ENCODE measurements at regions not wholly inside any gene's neighbourhood (a gene's known extent, or its start where the extent isn't known, plus 50 kb on each side); places are given as distances from the start of the nearest gene placed in this dataset.
A peak's percentile ranks its signal among the peaks of the same experiment; 100 is the strongest.

GRCh38 chr6:56359201-56359899 is 112.0 kb upstream of the COL21A1 start:
- DNase-seq (ENCODE audit: low read depth, low spot score): peak; percentile 72
- ChIA-PET CTCF (interaction anchor here (1.3 to 1.9 kb wide), 4 partner anchors 10 to 278 kb away, joined by 4 to 6 read pairs (median 5); no protein-coding TSS in a partner anchor), POLR2A (no interaction called here)
- TF ChIP-seq SRF (IDR thresholded peaks at IDR 0.05; ENCODE audit: low read depth) (no peak), EZH2phosphoT487 (IDR thresholded peaks at IDR 0.05; ENCODE audit: borderline replicate concordance) (no peak), SIN3A (IDR thresholded peaks at IDR 0.05; ENCODE audit: low read depth) (no peak), FOSL1 (IDR thresholded peaks at IDR 0.05; ENCODE audit: low read depth) (no peak), ELF1 (IDR thresholded peaks at IDR 0.05; ENCODE audit: borderline replicate concordance, low read depth) (no peak), CEBPB (IDR thresholded peaks at IDR 0.05; ENCODE audit: low read depth) (no peak), CBX3 (IDR thresholded peaks at IDR 0.05; ENCODE audit: low read depth) (no peak), ZFX (IDR thresholded peaks at IDR 0.05) (no peak), RAD21 (IDR thresholded peaks at IDR 0.05; ENCODE audit: low read depth) (peak; percentile 94), POLR2AphosphoS5 (IDR thresholded peaks at IDR 0.05; ENCODE audit: low read depth, low read length) (no peak), YY1 (IDR thresholded peaks at IDR 0.05; ENCODE audit: extremely low read depth, insufficient replicate concordance, low read depth, low read length) (peak; percentile 60), SP1 (IDR thresholded peaks at IDR 0.05; ENCODE audit: low read depth) (no peak), JUND (IDR thresholded peaks at IDR 0.05) (no peak), EGR1 (IDR thresholded peaks at IDR 0.05; ENCODE audit: low read depth) (no peak), ZBTB33 (IDR thresholded peaks at IDR 0.05; ENCODE audit: extremely low read depth, insufficient replicate concordance, low read length) (no peak), REST (IDR thresholded peaks at IDR 0.05; ENCODE audit: low read depth) (no peak), MAX (IDR thresholded peaks at IDR 0.05) (no peak), ZNF274 (IDR thresholded peaks at IDR 0.05; ENCODE audit: low read depth, low read length) (no peak), POLR2A (IDR thresholded peaks at IDR 0.05; ENCODE audit: borderline replicate concordance, extremely low read depth, insufficient read depth, insufficient read length) (no peak), CTCF (IDR thresholded peaks at IDR 0.05 in 2 of 3, conservative IDR thresholded peaks at IDR 0.05 in 1 of 3; ENCODE audit: borderline replicate concordance in 1 of 3, insufficient read depth in 1 of 3, low read depth in 2 of 3, low read length in 2 of 3) (peak; percentile 70 to 81 (median 79); a peak in 5 of 6 replicates), EZH2 (IDR thresholded peaks at IDR 0.05) (no peak)

More at GRCh38 chr6:56359201-56359899, 112.0 kb upstream of the COL21A1 start:
- no peak overlapping the region for H3K27ac ChIP-seq (ENCODE audit: low read depth, low read length)
- H3K9me3 ChIP-seq (ENCODE audit: control insufficient read depth in 1 of 2, insufficient read depth in 1 of 2, low read depth in 1 of 2, low read length in 2 of 2): no peaks in the 10 kb centered on the region
- peak; percentile 95 for ATAC-seq
- RAD21 ChIA-PET (ENCODE audit: low non-redundant PET in 1 of 2, low total read pairs in 2 of 2, uncharacterized antibody in 2 of 2, unreplicated experiment in 2 of 2): no interaction called here
- H3K27me3 ChIP-seq (ENCODE audit: insufficient read depth, low read length): no peaks in the 10 kb centered on the region
- peak overlapping the region; percentile 62 for H2AFZ ChIP-seq (ENCODE audit: low read depth, low read length, poor library complexity, severe bottlenecking)
- H3K9me2 ChIP-seq (ENCODE audit: insufficient read depth): no peaks in the 10 kb centered on the region
- H3K9ac ChIP-seq (ENCODE audit: low read length): no peak overlapping the region
- no peaks in the 10 kb centered on the region for H3K4me1 ChIP-seq (ENCODE audit: control insufficient read depth in 1 of 2, insufficient read depth in 2 of 2, low read length in 2 of 2)
- intact Hi-C loops (cut with micrococcal nuclease): loop anchor here (1.0 to 10.0 kb wide), 5 partner anchors 213 to 965 kb away; no protein-coding TSS in a partner anchor
- H3K4me2 ChIP-seq (ENCODE audit: low read length): no peak overlapping the region
- BruUV-seq (replicated peaks): no TSS peak
- no peaks in the 10 kb centered on the region for H4K20me1 ChIP-seq (ENCODE audit: insufficient read depth)
- H3K36me3 ChIP-seq (ENCODE audit: control insufficient read depth in 1 of 2, insufficient read depth in 2 of 2, low read length in 2 of 2): no peaks in the 10 kb centered on the region
- H3K4me3 ChIP-seq (replicated peaks in 1 of 2; ENCODE audit: low read depth in 1 of 2, low read length in 2 of 2): no peak overlapping the region
- no peaks in the 10 kb centered on the region for H3K79me2 ChIP-seq (ENCODE audit: insufficient read depth, low read length)

Data from HCT116 (cell line).